Heart left ventricle (tissue), 13 donors: ENCODE measurements at regions not wholly inside any gene's neighbourhood (a gene's known extent, or its start where the extent isn't known, plus 50 kb on each side); places are given as distances from the start of the nearest gene placed in this dataset.

Experiments
- POLR2A ChIP-seq, 2 donors: fragments of 450-650 bp; IDR thresholded peaks; one replicate each; pipeline ENCODE4 v1.6.1; 2017; ENCODE audit warnings: antibody characterized with exemption in 2 of 2, mild to moderate bottlenecking in 2 of 2, moderate library complexity in 2 of 2
- TF ChIP-seq, protein P1 (sequence below), 12 donors: fragments of 200-600 bp; sonication (generic) in 4 of 12; IDR thresholded peaks; one replicate each; pipeline versions ENCODE4 v1.5.0 to v1.8.0; 2018 to 2022; ENCODE audit warnings: antibody characterized with exemption in 12 of 12, mild to moderate bottlenecking in 5 of 12
- donor health status: ischemic (EF 13 %, LVEDD 7.1; RV severe dilation, severe dysfunction).
- donor health status: DM: no; HTN: yes; CAD: no.
- donor health status: DM: no; HTN: no; CAD: no.
- donor health status: ischemic (EF 25% LVEDD 6.9; RV normal size, moderate dysfunction).
- donor health status: ischemic (EF 25% LVEDD 5.7; RV mildly dilated, moderate dysfunction).
- donor health status: ischemic (EF 35%, LVEDD 5.7; RV mildly dilated, moderate dysfunction).
- donor health status: nonischemic (EF 11% LVEDD 7.7; RV severe dilation, severe dysfunction).
- donor health status: DM: yes; HTN: yes; CAD: no.
- donor health status: PGD.
- donor health status: ischemic (EF 29% LVEDD 5.4; RV normal size, mild dysfunction).
- donor health status: nonischemic (EF 23%, LVEDD 6.1; RV moderate dilation, normal function).

DNA sequence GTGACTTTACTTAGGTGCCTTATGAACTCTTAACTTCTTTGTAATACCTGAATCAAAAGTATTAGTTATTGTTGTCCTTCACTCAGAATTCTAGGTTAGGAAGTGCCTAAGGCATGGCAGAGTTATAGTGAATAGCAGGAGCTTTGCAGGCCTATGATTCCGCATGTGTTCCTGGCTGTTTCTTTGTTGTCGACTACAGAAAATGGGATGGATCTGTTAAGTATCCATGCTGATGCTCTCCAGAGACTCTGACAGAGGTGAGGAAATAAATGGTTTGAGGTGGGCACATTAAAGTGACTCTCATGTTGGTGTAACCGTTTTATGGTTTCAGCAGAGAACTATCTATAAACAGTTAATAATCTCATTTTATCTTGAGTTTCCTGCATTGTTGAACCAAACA lies 1601.3 kb downstream of the PCDH7 start:
- TF ChIP-seq, protein P1, sequence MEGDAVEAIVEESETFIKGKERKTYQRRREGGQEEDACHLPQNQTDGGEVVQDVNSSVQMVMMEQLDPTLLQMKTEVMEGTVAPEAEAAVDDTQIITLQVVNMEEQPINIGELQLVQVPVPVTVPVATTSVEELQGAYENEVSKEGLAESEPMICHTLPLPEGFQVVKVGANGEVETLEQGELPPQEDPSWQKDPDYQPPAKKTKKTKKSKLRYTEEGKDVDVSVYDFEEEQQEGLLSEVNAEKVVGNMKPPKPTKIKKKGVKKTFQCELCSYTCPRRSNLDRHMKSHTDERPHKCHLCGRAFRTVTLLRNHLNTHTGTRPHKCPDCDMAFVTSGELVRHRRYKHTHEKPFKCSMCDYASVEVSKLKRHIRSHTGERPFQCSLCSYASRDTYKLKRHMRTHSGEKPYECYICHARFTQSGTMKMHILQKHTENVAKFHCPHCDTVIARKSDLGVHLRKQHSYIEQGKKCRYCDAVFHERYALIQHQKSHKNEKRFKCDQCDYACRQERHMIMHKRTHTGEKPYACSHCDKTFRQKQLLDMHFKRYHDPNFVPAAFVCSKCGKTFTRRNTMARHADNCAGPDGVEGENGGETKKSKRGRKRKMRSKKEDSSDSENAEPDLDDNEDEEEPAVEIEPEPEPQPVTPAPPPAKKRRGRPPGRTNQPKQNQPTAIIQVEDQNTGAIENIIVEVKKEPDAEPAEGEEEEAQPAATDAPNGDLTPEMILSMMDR (IDR thresholded peaks at IDR 0.05) = no peak
- no peak for TF ChIP-seq POLR2A (IDR thresholded peaks at IDR 0.05)
